GM23338 (cell line): ENCODE measurements at regions not wholly inside any gene's neighbourhood (a gene's known extent, or its start where the extent isn't known, plus 50 kb on each side); places are given as distances from the start of the nearest gene placed in this dataset.

Experiments
- ATAC-seq: fragments of 200-7000 bp; cut with Tn5 transposase; 3 replicates; pipeline ENCODE4 v1.9.1; 2020
- DNase-seq: peaks from one replicate; pipeline ENCODE4 v3.0.0-alpha.2; 2015; ENCODE audit warnings: low spot score
- H2AFZ ChIP-seq: fragments of 200-600 bp; sonication (generic); 2 replicates; pipeline ENCODE4 v1.8.0; 2016; ENCODE audit warnings: antibody characterized with exemption, mild to moderate bottlenecking, moderate library complexity
- H3F3A ChIP-seq: fragments of 200-600 bp; sonication (generic); replicated peaks from 2 replicates; pipeline ENCODE4 v1.8.0; 2017; ENCODE audit warnings: antibody characterized with exemption, mixed run types, low read depth
- H3K27ac ChIP-seq: fragments of 200-600 bp; sonication (generic); 2 replicates; pipeline ENCODE4 v1.6.1; 2016; ENCODE audit warnings: low read depth
- H3K27me3 ChIP-seq: fragments of 200-600 bp; sonication (generic); 2 replicates; pipeline ENCODE4 v1.8.0; 2016; ENCODE audit warnings: mild to moderate bottlenecking, mixed run types, moderate library complexity; ENCODE audit not compliant: insufficient read depth
- H3K36me3 ChIP-seq: fragments of 200-600 bp; sonication (generic); 2 replicates; pipeline ENCODE4 v1.8.0; 2016; ENCODE audit warnings: mild to moderate bottlenecking; ENCODE audit not compliant: insufficient read depth
- H3K4me1 ChIP-seq: fragments of 200-600 bp; sonication (generic); 2 replicates; pipeline ENCODE4 v1.8.0; 2016; ENCODE audit warnings: mild to moderate bottlenecking, moderate library complexity; ENCODE audit not compliant: insufficient read depth
- H3K4me2 ChIP-seq: fragments of 200-600 bp; sonication (generic); 2 replicates; pipeline ENCODE4 v1.7.1; 2017; ENCODE audit warnings: mixed run types
- H3K4me3 ChIP-seq: fragments of 200-600 bp; sonication (generic); 2 replicates; pipeline ENCODE4 v1.6.1; 2016; ENCODE audit warnings: mixed run types
- H3K79me2 ChIP-seq: fragments of 200-600 bp; sonication (generic); replicated peaks from 2 replicates; pipeline ENCODE4 v1.8.0; 2017; ENCODE audit warnings: mild to moderate bottlenecking; ENCODE audit not compliant: insufficient read depth
- H3K9me2 ChIP-seq: fragments of 200-600 bp; sonication (generic); 2 replicates; pipeline ENCODE4 v1.8.0; 2017; ENCODE audit not compliant: insufficient read depth
- H4K20me1 ChIP-seq: fragments of 200-600 bp; sonication (generic); replicated peaks from 2 replicates; pipeline ENCODE4 v1.8.0; 2017; ENCODE audit warnings: mild to moderate bottlenecking; ENCODE audit not compliant: insufficient read depth
- H3K27ac Mint-ChIP-seq: 2 replicates; pipeline ENCODE4 v1.8.0; 2020; ENCODE audit warnings: inconsistent platforms, mild to moderate bottlenecking, moderate library complexity, mixed read lengths
- H3K27me3 Mint-ChIP-seq: 3 replicates; pipeline ENCODE4 v1.8.0; 2022; ENCODE audit warnings: low read depth, mild to moderate bottlenecking, moderate library complexity, mixed read lengths, inconsistent platforms; ENCODE audit not compliant: insufficient read depth, poor library complexity
- H3K36me3 Mint-ChIP-seq: 3 replicates; pipeline ENCODE4 v1.8.0; 2021; ENCODE audit warnings: low read depth, mild to moderate bottlenecking, inconsistent platforms, moderate library complexity, mixed read lengths
- H3K4me1 Mint-ChIP-seq: 3 replicates; pipeline ENCODE4 v1.8.0; 2020; ENCODE audit warnings: mild to moderate bottlenecking, inconsistent platforms, mixed read lengths
- H3K4me3 Mint-ChIP-seq: 3 replicates; pipeline ENCODE4 v1.8.0; 2021; ENCODE audit warnings: moderate library complexity, mild to moderate bottlenecking, inconsistent platforms, mixed read lengths
- H3K9me3 Mint-ChIP-seq: 3 replicates; pipeline ENCODE4 v1.8.0; 2020; ENCODE audit warnings: moderate library complexity, mild to moderate bottlenecking, inconsistent platforms, mixed read lengths
- CREB1 ChIP-seq: fragments of 250-450 bp; sonication (Bioruptor Pico); IDR thresholded peaks from 2 replicates; pipeline ENCODE4 v1.5.0; 2020; ENCODE audit warnings: low read depth, mild to moderate bottlenecking, moderate library complexity
- CTCF ChIP-seq, 2 experiments: fragments of 200-600 bp in 1 of 2; sonication (generic) in 1 of 2; conservative IDR thresholded peaks; 2 replicates each; pipeline versions ENCODE4 v1.5.1 to v1.6.1; 2016 to 2017; ENCODE audit warnings: antibody characterized with exemption in 2 of 2, low read depth in 2 of 2, mild to moderate bottlenecking in 2 of 2, moderate library complexity in 1 of 2
- ETS1 ChIP-seq: IDR thresholded peaks from 2 replicates; pipeline ENCODE4 v1.6.1; 2016; ENCODE audit warnings: antibody characterized with exemption
- EZH2 ChIP-seq: fragments of 200-600 bp; sonication (generic); IDR thresholded peaks from one replicate; pipeline ENCODE4 v1.8.0; 2017; ENCODE audit warnings: antibody characterized with exemption, mild to moderate bottlenecking, low read depth; ENCODE audit not compliant: unreplicated experiment
- EZH2phosphoT487 ChIP-seq: fragments of 200-600 bp; sonication (generic); IDR thresholded peaks from one replicate; pipeline ENCODE4 v1.8.1; 2018; ENCODE audit warnings: antibody characterized with exemption; ENCODE audit not compliant: unreplicated experiment
- JUNB ChIP-seq: IDR thresholded peaks from one replicate; pipeline ENCODE4 v1.6.1; 2016; ENCODE audit warnings: antibody characterized with exemption; ENCODE audit not compliant: unreplicated experiment
- NANOG ChIP-seq: IDR thresholded peaks from 2 replicates; pipeline ENCODE4 v1.6.1; 2016; ENCODE audit warnings: antibody characterized with exemption, borderline replicate concordance
- POLR2AphosphoS5 ChIP-seq: IDR thresholded peaks from 2 replicates; pipeline ENCODE4 v1.6.1; 2016; ENCODE audit warnings: antibody characterized with exemption, low read depth
- STAT1 ChIP-seq: IDR thresholded peaks from one replicate; pipeline ENCODE4 v1.6.1; 2016; ENCODE audit warnings: antibody characterized with exemption; ENCODE audit not compliant: unreplicated experiment
- ZNF114 ChIP-seq: fragments of 250-450 bp; sonication (Bioruptor Pico); IDR thresholded peaks from 2 replicates; pipeline ENCODE4 v1.5.0; 2020; ENCODE audit warnings: mild to moderate bottlenecking, moderate library complexity
- ZNF331 ChIP-seq: fragments of 250-450 bp; sonication (Bioruptor Pico); IDR thresholded peaks from 2 replicates; pipeline ENCODE4 v1.5.0; 2020; ENCODE audit warnings: low read depth, mild to moderate bottlenecking, moderate library complexity
- ZNF462 ChIP-seq: fragments of 250-450 bp; sonication (Bioruptor Pico); IDR thresholded peaks from 2 replicates; pipeline ENCODE4 v1.5.0; 2020; ENCODE audit warnings: mild to moderate bottlenecking, moderate library complexity

- Mint-ChIP-seq H3K27ac (no peak overlapping the region), H3K27me3 (no peaks in the 10 kb centered on the region), H3K4me1 (peaks cover 16% of the 10 kb centered on the region; the same call in 2 of the 3 replicates), H3K4me3 (no peak overlapping the region), H3K36me3 (no peaks in the 10 kb centered on the region), H3K9me3 (no peaks in the 10 kb centered on the region)
- DNase-seq (no peak), ATAC-seq (no peak)
- Histone ChIP-seq H3F3A (no peaks in the 10 kb centered on the region), H3K4me1 (0 out of 2 replicates have a peak, but pooled peaks cover 6% of the 10 kb centered on the region), H3K79me2 (no peaks in the 10 kb centered on the region), H3K4me3 (no peak overlapping the region), H3K9me2 (peaks cover 7% of the 10 kb centered on the region; the same call in 1 of the 2 replicates), H3K4me2 (no peak overlapping the region), H3K36me3 (no peaks in the 10 kb centered on the region), H3K27ac (no peak overlapping the region), H4K20me1 (no peaks in the 10 kb centered on the region), H2AFZ (no peak overlapping the region), H3K27me3 (no peaks in the 10 kb centered on the region)
- TF ChIP-seq STAT1 (no peak), NANOG (no peak), CREB1 (no peak)
Measured at GRCh38 chr1:213369465-213369864, 318.4 kb downstream of the RPS6KC1 start.

GRCh38 chr1:213370523-213370922, 319.5 kb downstream of the RPS6KC1 start:
- no peaks in the 10 kb centered on the region for H4K20me1 ChIP-seq
- H3K36me3 Mint-ChIP-seq: no peaks in the 10 kb centered on the region
- H3K27ac ChIP-seq: no peak overlapping the region
- no peaks in the 10 kb centered on the region for H3K79me2 ChIP-seq
- no peaks in the 10 kb centered on the region for H3K27me3 Mint-ChIP-seq
- DNase-seq (no peak), ATAC-seq (no peak)
- peaks cover 7% of the 10 kb centered on the region; the same call in 1 of the 2 replicates for H3K9me2 ChIP-seq
- no peak overlapping the region for H2AFZ ChIP-seq
- H3K36me3 ChIP-seq: no peaks in the 10 kb centered on the region
- no peaks in the 10 kb centered on the region for H3K27me3 ChIP-seq
- H3K9me3 Mint-ChIP-seq: no peaks in the 10 kb centered on the region
- H3K4me3 Mint-ChIP-seq: no peak overlapping the region
- peaks cover 16% of the 10 kb centered on the region; the same call in 2 of the 3 replicates for H3K4me1 Mint-ChIP-seq
- H3K27ac Mint-ChIP-seq: no peak overlapping the region
- no peaks in the 10 kb centered on the region for H3F3A ChIP-seq
- no peak overlapping the region for H3K4me2 ChIP-seq
- H3K4me1 ChIP-seq: 0 out of 2 replicates have a peak, but pooled peaks cover 6% of the 10 kb centered on the region
- H3K4me3 ChIP-seq: no peak overlapping the region
- no peak for TF ChIP-seq STAT1
- TF ChIP-seq EZH2phosphoT487: no peak
- no peak for TF ChIP-seq ETS1
- no peak for TF ChIP-seq NANOG
- TF ChIP-seq ZNF462: no peak
- no peak for TF ChIP-seq CTCF (conservative IDR thresholded peaks at IDR 0.05; ENCODE audit: low read depth in 2 of 2)
- no peak for TF ChIP-seq ZNF331
- no peak for TF ChIP-seq JUNB
- no peak for TF ChIP-seq CREB1
- TF ChIP-seq EZH2: no peak
- no peak for TF ChIP-seq ZNF114 (CRISPR knock-in tag)
- TF ChIP-seq POLR2AphosphoS5: no peak
